ENCODE measurements at regions not wholly inside any gene's neighbourhood (a gene's known extent, or its start where the extent isn't known, plus 50 kb on each side); places are given as distances from the start of the nearest gene placed in this dataset.
"Not testable (repeated sequence)": the region's sequence is repeated elsewhere in the genome, so short reads cannot be mapped to it uniquely, and the experiment has no call there.

- no peaks in the 10 kb centered on the region for H3K36me3 ChIP-seq
- intact Hi-C loops (cut with DNase I) = no loop called here
- no peaks in the 10 kb centered on the region for H3K9me3 ChIP-seq
- no peaks in the 10 kb centered on the region for H3K4me1 ChIP-seq
- H3K27me3 ChIP-seq = no peaks in the 10 kb centered on the region
- TF ChIP-seq POLR2A (IDR thresholded peaks at IDR 0.05) = no peak
- TF ChIP-seq CTCF (IDR thresholded peaks at IDR 0.05) = no peak
- no peak overlapping the region for H3K4me3 ChIP-seq
- ATAC-seq = no peak
- H3K27ac ChIP-seq = no peak overlapping the region
- WGBS (ENCODE audit: insufficient coverage, low coverage, low lambda C conversion rate, missing lambda C conversion rate) = 83% methylated on average over 9 of the region's 16 CpGs
- no peak for DNase-seq
These were observed 102.4 kb downstream of the DDX1 start for GRCh38 chr2:15693926-15694588.

- Histone ChIP-seq H3K36me3 (no peaks in the 10 kb centered on the region), H3K4me1 (no peaks in the 10 kb centered on the region), H3K9me3 (no peaks in the 10 kb centered on the region), H3K27me3 (no peaks in the 10 kb centered on the region), H3K4me3 (no peak overlapping the region), H3K27ac (no peak overlapping the region)
- TF ChIP-seq POLR2A (IDR thresholded peaks at IDR 0.05) = no peak
- no peak for TF ChIP-seq CTCF (IDR thresholded peaks at IDR 0.05)
- intact Hi-C loops (cut with DNase I) = no loop called here
- DNase-seq = no peak
- 82% methylated on average over 7 of the region's 7 CpGs for WGBS (ENCODE audit: insufficient coverage, low coverage, low lambda C conversion rate, missing lambda C conversion rate)
- no peak for ATAC-seq
These were observed 102.9 kb downstream of the DDX1 start for GRCh38 chr2:15694589-15694986.

GRCh38 chr2:15695582-15696330, 104.1 kb downstream of the DDX1 start:
- Histone ChIP-seq H3K27me3 (no peaks in the 10 kb centered on the region), H3K4me1 (no peaks in the 10 kb centered on the region), H3K27ac (no peak overlapping the region), H3K9me3 (no peaks in the 10 kb centered on the region), H3K4me3 (no peak overlapping the region), H3K36me3 (no peaks in the 10 kb centered on the region)
- intact Hi-C loops (cut with DNase I) = no loop called here
- DNase-seq = no peak
- TF ChIP-seq POLR2A (IDR thresholded peaks at IDR 0.05) (no peak), CTCF (IDR thresholded peaks at IDR 0.05) (no peak)
- WGBS (ENCODE audit: insufficient coverage, low coverage, low lambda C conversion rate, missing lambda C conversion rate) = 70% methylated on average over 7 of the region's 9 CpGs
- no peak for ATAC-seq

GRCh38 chr2:15696606-15697170, 105.0 kb downstream of the DDX1 start:
- H3K4me1 ChIP-seq; H3K36me3 ChIP-seq; H3K4me3 ChIP-seq; intact Hi-C loops (cut with DNase I); DNase-seq; H3K27ac ChIP-seq; H3K9me3 ChIP-seq; ATAC-seq; H3K27me3 ChIP-seq: not testable (repeated sequence)
- WGBS (ENCODE audit: insufficient coverage, low coverage, low lambda C conversion rate, missing lambda C conversion rate) = no CpG with 5 or more reads among the region's 32 CpGs

- WGBS (ENCODE audit: insufficient coverage, low coverage, low lambda C conversion rate, missing lambda C conversion rate) = 93% methylated on average over 2 of the region's 2 CpGs
- Histone ChIP-seq H3K4me3 (no peak overlapping the region), H3K9me3 (no peaks in the 10 kb centered on the region), H3K4me1 (no peaks in the 10 kb centered on the region), H3K27me3 (no peaks in the 10 kb centered on the region), H3K27ac (no peak overlapping the region), H3K36me3 (no peaks in the 10 kb centered on the region)
- DNase-seq (no peak), ATAC-seq (no peak)
- intact Hi-C loops (cut with DNase I) = no loop called here
- TF ChIP-seq POLR2A (IDR thresholded peaks at IDR 0.05) (no peak), CTCF (IDR thresholded peaks at IDR 0.05) (no peak)
These were observed 108.5 kb downstream of the DDX1 start for GRCh38 chr2:15700131-15700530.

Data from right lobe of liver (tissue), 6 donors.